Neuronal stem cell (in vitro differentiated cells): ENCODE measurements at regions not wholly inside any gene's neighbourhood (a gene's known extent, or its start where the extent isn't known, plus 50 kb on each side); places are given as distances from the start of the nearest gene placed in this dataset.

ENCODE experiments used
- DNase-seq: peaks from one replicate; pipeline ENCODE4 v3.0.0-alpha.2; 2013; ENCODE audit warnings: low spot score
- H2AFZ ChIP-seq: one replicate; pipeline ENCODE4 v1.6.1; 2013; ENCODE audit warnings: mild to moderate bottlenecking, low read length, inconsistent platforms
- H2AK5ac ChIP-seq: 2 replicates; pipeline ENCODE4 v1.6.1; 2013; ENCODE audit warnings: low read depth, mild to moderate bottlenecking, inconsistent platforms, low read length, moderate library complexity, mixed read lengths
- H2BK120ac ChIP-seq: 2 replicates; pipeline ENCODE4 v1.6.1; 2013; ENCODE audit warnings: low read depth, mild to moderate bottlenecking, inconsistent platforms, low read length, moderate library complexity, mixed read lengths
- H2BK12ac ChIP-seq: one replicate; pipeline ENCODE4 v1.6.1; 2013; ENCODE audit warnings: low read length, inconsistent platforms
- H2BK15ac ChIP-seq: 2 replicates; pipeline ENCODE4 v1.6.1; 2013; ENCODE audit warnings: mild to moderate bottlenecking, low read length, inconsistent platforms, mixed read lengths
- H2BK5ac ChIP-seq: one replicate; pipeline ENCODE4 v1.6.1; 2013; ENCODE audit warnings: inconsistent platforms, mild to moderate bottlenecking, low read length, moderate library complexity
- H3K14ac ChIP-seq: one replicate; pipeline ENCODE4 v1.6.1; 2013; ENCODE audit warnings: low read length, inconsistent platforms
- H3K18ac ChIP-seq: 2 replicates; pipeline ENCODE4 v1.6.1; 2013; ENCODE audit warnings: low read length, inconsistent platforms
- H3K23ac ChIP-seq: 2 replicates; pipeline ENCODE4 v1.6.1; 2013; ENCODE audit warnings: low read depth, mild to moderate bottlenecking, mixed read lengths, low read length, inconsistent platforms; ENCODE audit not compliant: poor library complexity
- H3K27ac ChIP-seq: replicated peaks from 3 replicates; pipeline ENCODE4 v1.5.1; 2013; ENCODE audit warnings: low read length, inconsistent platforms
- H3K27me3 ChIP-seq, 3 experiments: 2 replicates each; pipeline ENCODE4 v1.6.1; 2013; ENCODE audit warnings: low read length in 3 of 3, mild to moderate bottlenecking in 2 of 3, inconsistent platforms in 1 of 3, low read depth in 1 of 3, mixed read lengths in 1 of 3, moderate library complexity in 1 of 3; ENCODE audit not compliant: control insufficient read depth in 3 of 3, insufficient read depth in 3 of 3
- H3K36me3 ChIP-seq, 2 donors: replicated peaks in 1 of 2; 2 replicates each; pipeline ENCODE4 v1.6.1; 2013; ENCODE audit warnings: low read length in 2 of 2; ENCODE audit not compliant: control insufficient read depth in 2 of 2, insufficient read depth in 2 of 2
- H3K4ac ChIP-seq: 2 replicates; pipeline ENCODE4 v1.6.1; 2013; ENCODE audit warnings: inconsistent platforms, mild to moderate bottlenecking, low read length, moderate library complexity
- H3K4me1 ChIP-seq, 2 donors: 1 replicate in 1 of 2; 2 replicates in 1 of 2; pipeline ENCODE4 v1.6.1; 2013; ENCODE audit warnings: low read length in 2 of 2, low read depth in 1 of 2; ENCODE audit not compliant: control insufficient read depth in 2 of 2, insufficient read depth in 1 of 2
- H3K4me2 ChIP-seq: one replicate; pipeline ENCODE4 v1.6.1; 2013; ENCODE audit warnings: mild to moderate bottlenecking, low read length, inconsistent platforms; ENCODE audit not compliant: insufficient read depth, poor library complexity, severe bottlenecking
- H3K4me3 ChIP-seq, 2 donors: 2 replicates each; pipeline ENCODE4 v1.5.1; 2013; ENCODE audit warnings: low read length in 2 of 2, mild to moderate bottlenecking in 2 of 2, inconsistent platforms in 1 of 2, moderate library complexity in 1 of 2
- H3K79me1 ChIP-seq: one replicate; pipeline ENCODE4 v1.6.1; 2013; ENCODE audit warnings: low read depth, mild to moderate bottlenecking, inconsistent platforms, low read length, moderate library complexity
- H3K9ac ChIP-seq: one replicate; pipeline ENCODE4 v1.6.1; 2013; ENCODE audit warnings: mild to moderate bottlenecking, low read depth, low read length, inconsistent platforms; ENCODE audit not compliant: poor library complexity
- H3K9me3 ChIP-seq, 2 donors: replicated peaks in 1 of 2; 2 replicates each; pipeline versions ENCODE3 to v1.6.1; 2013; ENCODE audit warnings: low read length in 2 of 2, mild to moderate bottlenecking in 2 of 2, inconsistent platforms in 1 of 2, low read depth in 1 of 2, mixed read lengths in 1 of 2, moderate library complexity in 1 of 2; ENCODE audit not compliant: control insufficient read depth in 2 of 2, insufficient read depth in 1 of 2
- H4K8ac ChIP-seq: one replicate; pipeline ENCODE4 v1.6.1; 2013; ENCODE audit warnings: low read depth, mild to moderate bottlenecking, inconsistent platforms, low read length, moderate library complexity
- H4K91ac ChIP-seq: one replicate; pipeline ENCODE4 v1.6.1; 2013; ENCODE audit warnings: low read length, low read depth, mild to moderate bottlenecking, inconsistent platforms; ENCODE audit not compliant: poor library complexity
- WGBS, 2 donors: extraction: QIAGEN DNeasy Blood & Tissue Kit; methylation state at CpG; one replicate each; pipeline ENCODE4 v1.1.7; 2013; ENCODE audit warnings: missing lambda C conversion rate in 2 of 2, mixed read lengths in 1 of 2; ENCODE audit not compliant: insufficient read length in 2 of 2, insufficient replicate concordance in 1 of 2; ENCODE audit errors: extremely low coverage in 2 of 2; 5-methylcytosine and 5-hydroxymethylcytosine counted together

DNA sequence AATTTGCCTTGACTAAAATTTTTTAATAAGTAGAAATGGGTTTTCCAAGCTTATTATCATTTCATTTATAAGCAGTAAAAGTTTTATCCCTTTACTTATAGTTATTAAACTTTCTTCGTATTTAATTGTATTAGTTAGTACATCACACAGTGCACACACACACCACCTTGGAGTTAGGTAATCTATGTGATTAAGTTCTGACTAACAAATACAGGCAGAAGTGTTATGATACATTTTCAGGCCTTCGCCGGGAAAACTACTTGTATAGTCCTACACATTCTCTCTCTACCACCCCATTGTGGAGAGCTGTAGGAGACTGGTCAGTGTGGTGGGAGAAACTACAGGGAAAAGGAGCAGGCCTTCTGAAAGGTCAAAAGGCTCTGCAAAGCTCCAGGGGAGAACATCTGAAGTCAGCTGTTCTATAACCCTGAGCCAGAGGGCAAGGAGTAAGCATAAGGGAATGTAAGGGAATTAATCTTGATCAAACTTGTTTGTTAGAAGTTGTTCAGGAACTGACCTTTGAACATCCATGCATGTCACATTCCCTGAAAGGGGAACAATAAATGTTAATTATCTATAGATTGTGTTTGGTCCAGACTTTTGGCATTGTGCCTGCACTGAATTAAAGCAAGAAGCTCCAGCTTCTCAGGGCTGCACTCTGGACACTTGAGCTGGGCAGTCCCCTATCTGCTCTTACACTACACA is 231.7 kb downstream of the FSIP2 start:
- no peak overlapping the region for H2AFZ ChIP-seq
- H3K9ac ChIP-seq: no peak overlapping the region
- no peaks in the 10 kb centered on the region for H3K27me3 ChIP-seq
- no peak overlapping the region for H3K4ac ChIP-seq
- H4K91ac ChIP-seq: no peak overlapping the region
- WGBS, 2 donors: no CpG with 5 or more reads among the region's 3 CpGs
- no peak overlapping the region for H2BK15ac ChIP-seq
- H2BK5ac ChIP-seq: no peak overlapping the region
- no peak overlapping the region for H2BK12ac ChIP-seq
- peaks cover 0 to 2% of the 10 kb centered on the region in 2 donors for H3K36me3 ChIP-seq
- H2AK5ac ChIP-seq: no peak overlapping the region
- H3K14ac ChIP-seq: no peak overlapping the region
- H3K23ac ChIP-seq: no peak overlapping the region
- peaks cover 4 to 9% of the 10 kb centered on the region in 2 donors for H3K4me1 ChIP-seq
- H3K79me1 ChIP-seq: no peaks in the 10 kb centered on the region
- no peak overlapping the region for H4K8ac ChIP-seq
- no peak overlapping the region for H3K4me3 ChIP-seq
- peaks cover 7 to 9% of the 10 kb centered on the region in 2 donors for H3K9me3 ChIP-seq
- H2BK120ac ChIP-seq: no peak overlapping the region
- no peak overlapping the region for H3K4me2 ChIP-seq
- DNase-seq: no peak
- H3K27ac ChIP-seq: peak overlapping the region; percentile 40
- no peak overlapping the region for H3K18ac ChIP-seq

DNA sequence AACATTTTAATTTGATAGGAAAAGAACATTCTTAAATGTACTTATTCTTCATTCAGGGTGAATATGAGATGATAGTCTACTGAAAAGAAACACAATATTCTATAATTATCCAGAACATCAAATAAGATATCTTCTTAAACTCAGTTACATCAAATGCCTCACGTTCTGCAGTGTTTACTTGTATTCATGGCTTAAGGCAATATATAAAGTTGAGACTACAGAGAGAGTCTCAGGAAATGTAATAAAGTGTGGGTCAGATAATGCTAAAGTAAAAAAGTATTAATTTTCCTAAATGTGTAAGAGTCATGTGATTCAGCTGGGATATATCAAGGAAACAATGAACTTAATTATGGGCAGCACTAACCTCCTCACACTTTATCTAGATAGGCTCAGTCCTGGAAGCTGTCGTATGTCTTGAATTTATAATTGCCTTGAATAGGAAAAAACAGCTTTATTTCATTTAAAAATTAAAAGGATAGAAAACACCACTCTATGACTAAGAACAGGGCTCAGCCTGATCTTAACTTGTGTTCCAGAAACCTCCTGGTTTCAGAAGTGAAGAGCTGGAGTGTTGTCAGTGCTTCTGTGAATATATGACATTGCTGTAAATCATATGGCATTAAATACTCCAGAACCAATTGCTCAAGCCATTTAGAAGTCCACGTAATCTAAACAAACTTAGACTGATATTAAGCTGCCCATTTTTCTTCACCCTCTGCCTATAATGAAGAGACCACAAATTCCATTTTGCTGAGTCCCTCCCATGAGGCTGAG is 240.2 kb downstream of the FSIP2 start:
- H2BK15ac ChIP-seq: no peak overlapping the region
- no peaks in the 10 kb centered on the region for H3K27me3 ChIP-seq
- peaks cover 0 to 2% of the 10 kb centered on the region in 2 donors for H3K9me3 ChIP-seq
- no peak overlapping the region for H2AFZ ChIP-seq
- H3K18ac ChIP-seq: no peak overlapping the region
- no peak overlapping the region for H3K4me3 ChIP-seq
- no peak for DNase-seq
- H3K27ac ChIP-seq: no peak overlapping the region
- no peaks in the 10 kb centered on the region for H3K4me1 ChIP-seq
- H2BK120ac ChIP-seq: no peak overlapping the region
- no peak overlapping the region for H3K23ac ChIP-seq
- H3K79me1 ChIP-seq: no peaks in the 10 kb centered on the region
- no peak overlapping the region for H4K91ac ChIP-seq
- no peak overlapping the region for H3K4me2 ChIP-seq
- H2AK5ac ChIP-seq: no peak overlapping the region
- H3K9ac ChIP-seq: no peak overlapping the region
- no peak overlapping the region for H2BK5ac ChIP-seq
- no peaks in the 10 kb centered on the region for H3K36me3 ChIP-seq
- WGBS, 2 donors: no CpG with 5 or more reads among the region's 3 CpGs
- H3K14ac ChIP-seq: no peak overlapping the region
- no peak overlapping the region for H4K8ac ChIP-seq
- no peak overlapping the region for H3K4ac ChIP-seq
- no peak overlapping the region for H2BK12ac ChIP-seq

DNA sequence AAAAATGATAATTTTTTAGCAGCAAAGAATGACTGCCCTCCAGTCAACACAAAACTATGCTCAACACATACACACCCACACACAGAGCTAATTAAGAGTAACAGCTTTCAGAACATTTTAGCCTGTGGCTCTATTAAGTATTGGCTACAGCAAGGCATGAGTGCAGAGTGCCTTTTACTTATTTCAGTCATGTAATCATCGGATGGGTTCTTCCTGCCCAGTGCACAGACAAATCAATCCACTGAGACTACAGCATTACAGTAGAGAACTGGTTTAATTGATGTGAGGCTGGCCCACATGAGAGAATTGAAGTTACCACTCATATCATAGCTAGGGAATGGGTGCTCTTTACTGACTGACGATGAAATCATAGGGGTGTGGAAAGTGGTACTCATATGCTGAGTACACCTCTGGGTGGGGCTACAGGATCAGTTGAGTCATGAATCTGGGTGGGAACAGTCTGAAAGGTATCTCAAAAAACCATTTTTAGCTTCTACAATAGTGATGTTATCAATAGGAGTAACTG is 241.0 kb downstream of the FSIP2 start:
- Histone ChIP-seq H3K4me1 (no peaks in the 10 kb centered on the region), H3K4me2 (no peak overlapping the region), H2AFZ (no peak overlapping the region), H3K9ac (no peak overlapping the region), H2BK120ac (no peak overlapping the region), H3K9me3 (no peaks in the 10 kb centered on the region), H2BK15ac (no peak overlapping the region), H3K27me3 (no peaks in the 10 kb centered on the region), H2BK5ac (no peak overlapping the region), H2AK5ac (no peak overlapping the region), H3K27ac (no peak overlapping the region), H3K18ac (no peak overlapping the region), H3K14ac (no peak overlapping the region), H3K79me1 (no peaks in the 10 kb centered on the region), H3K23ac (no peak overlapping the region), H3K4me3 (no peak overlapping the region), H4K91ac (no peak overlapping the region), H3K4ac (no peak overlapping the region), H4K8ac (no peak overlapping the region), H2BK12ac (no peak overlapping the region), H3K36me3 (no peaks in the 10 kb centered on the region)
- no CpG with 5 or more reads among the region's 2 CpGs for WGBS, 2 donors
- DNase-seq: no peak

DNA sequence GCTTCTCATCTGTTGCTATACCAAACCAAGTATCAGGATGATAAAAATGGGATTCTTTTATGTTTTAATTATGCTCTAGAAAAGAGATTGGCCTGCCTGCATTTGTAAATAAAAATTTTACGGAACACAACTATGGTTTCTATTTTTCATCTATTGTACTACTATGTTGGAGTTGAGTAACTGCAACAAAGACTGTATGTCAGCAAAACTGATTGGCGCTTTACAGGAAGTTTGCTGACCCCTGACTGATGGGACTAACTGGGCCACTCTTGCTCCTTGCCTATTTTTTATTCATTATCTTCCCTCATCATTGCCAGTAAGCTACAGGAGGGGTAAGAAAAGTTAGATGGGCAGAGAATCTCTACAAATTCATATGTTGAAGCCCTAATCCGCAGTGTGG is 242.3 kb downstream of the FSIP2 start:
- Histone ChIP-seq H3K4ac (no peak overlapping the region), H2BK120ac (no peak overlapping the region), H2BK15ac (no peak overlapping the region), H4K8ac (no peak overlapping the region), H3K18ac (no peak overlapping the region), H3K4me3 (no peak overlapping the region), H2BK12ac (no peak overlapping the region), H3K23ac (no peak overlapping the region), H3K4me1 (no peaks in the 10 kb centered on the region), H2BK5ac (no peak overlapping the region), H4K91ac (no peak overlapping the region), H3K14ac (no peak overlapping the region), H2AFZ (no peak overlapping the region), H3K9ac (no peak overlapping the region), H3K4me2 (no peak overlapping the region), H3K79me1 (no peaks in the 10 kb centered on the region), H3K9me3 (no peaks in the 10 kb centered on the region), H3K27me3 (no peaks in the 10 kb centered on the region), H2AK5ac (no peak overlapping the region), H3K27ac (no peak overlapping the region), H3K36me3 (no peaks in the 10 kb centered on the region)
- no peak for DNase-seq
- no CpG with 5 or more reads among the region's 3 CpGs for WGBS, 2 donors
